SK-N-SH (cell line): ENCODE measurements at regions not wholly inside any gene's neighbourhood (a gene's known extent, or its start where the extent isn't known, plus 50 kb on each side); places are given as distances from the start of the nearest gene placed in this dataset.

ENCODE experiments used
- CTCF ChIA-PET: fragments of 300-600, 350-600 bp; formaldehyde crosslinking; extraction: SDS; loops from one replicate; lab custom pipeline; 2021; lab: Yijun Ruan, JAX
- POLR2A ChIA-PET: fragments of 350-600 bp; sonication (Branson Sonifier 250); formaldehyde crosslinking; extraction: SDS; loops from one replicate; lab custom pipeline; 2020; ENCODE audit warnings: antibody characterized with exemption, inconsistent platforms; lab: Yijun Ruan, JAX
- DNase-seq: peaks from one replicate; pipeline ENCODE4 v3.0.0; 2012
- H2AFZ ChIP-seq: fragments of 200-600 bp; sonication (generic); 2 replicates; pipeline ENCODE4 v1.8.1; 2016; ENCODE audit warnings: antibody characterized with exemption, mild to moderate bottlenecking, low read depth
- H3F3A ChIP-seq: fragments of 200-600 bp; sonication (generic); replicated peaks from 2 replicates; pipeline ENCODE3; 2016; ENCODE audit warnings: antibody characterized with exemption, mild to moderate bottlenecking; ENCODE audit not compliant: insufficient read depth
- H3K27ac ChIP-seq, 2 experiments: fragments of 200-500 bp in 1 of 2; fragments of 200-600 bp in 1 of 2; sonication (Bioruptor generic) in 1 of 2; sonication (generic), shearing (Covaris generic) in 1 of 2; 2 replicates each; pipeline versions ENCODE4 v1.5.1 to v1.6.1; 2014 to 2016; ENCODE audit warnings: low read depth in 2 of 2, inconsistent platforms in 1 of 2, low read length in 1 of 2, mild to moderate bottlenecking in 1 of 2, mixed read lengths in 1 of 2
- H3K27me3 ChIP-seq: fragments of 200-600 bp; sonication (generic), shearing (Covaris generic); 2 replicates; pipeline ENCODE4 v1.6.1; 2016; ENCODE audit warnings: mixed run types; ENCODE audit not compliant: insufficient read depth
- H3K36me3 ChIP-seq, 2 experiments: fragments of 200-500 bp in 1 of 2; fragments of 200-600 bp in 1 of 2; sonication (Bioruptor generic) in 1 of 2; sonication (generic) in 1 of 2; replicated peaks in 1 of 2; 2 replicates each; pipeline versions ENCODE3 to v1.5.1; 2014 to 2016; ENCODE audit warnings: low read length in 1 of 2, mild to moderate bottlenecking in 1 of 2; ENCODE audit not compliant: insufficient read depth in 2 of 2, control insufficient read depth in 1 of 2
- H3K4me1 ChIP-seq, 2 experiments: fragments of 200-500 bp in 1 of 2; fragments of 200-600 bp in 1 of 2; sonication (Bioruptor generic) in 1 of 2; sonication (generic), shearing (Covaris generic) in 1 of 2; 2 replicates each; pipeline versions ENCODE4 v1.5.1 to v1.6.1; 2014 to 2016; ENCODE audit warnings: low read depth in 1 of 2, low read length in 1 of 2, mixed run types in 1 of 2; ENCODE audit not compliant: insufficient read depth in 2 of 2, control insufficient read depth in 1 of 2
- H3K4me2 ChIP-seq: fragments of 200-600 bp; sonication (generic), shearing (Covaris generic); 2 replicates; pipeline ENCODE4 v1.6.1; 2017; ENCODE audit warnings: mixed run types
- H3K4me3 ChIP-seq, 2 experiments: fragments of 200-500 bp in 1 of 2; fragments of 200-600 bp in 1 of 2; sonication (Bioruptor generic) in 1 of 2; sonication (generic), shearing (Covaris generic) in 1 of 2; 2 replicates each; pipeline versions ENCODE4 v1.5.1 to v1.8.1; 2014 to 2016; ENCODE audit warnings: low read depth in 2 of 2, inconsistent platforms in 1 of 2, low read length in 1 of 2, mild to moderate bottlenecking in 1 of 2, mixed read lengths in 1 of 2, moderate library complexity in 1 of 2
- H3K79me2 ChIP-seq: fragments of 200-600 bp; sonication (generic); 2 replicates; pipeline ENCODE4 v1.8.1; 2017; ENCODE audit warnings: mild to moderate bottlenecking; ENCODE audit not compliant: insufficient read depth
- H3K9ac ChIP-seq: fragments of 200-600 bp; sonication (generic); 2 replicates; pipeline ENCODE4 v1.6.1; 2017; ENCODE audit warnings: mixed run types
- H3K9me2 ChIP-seq: fragments of 200-600 bp; sonication (generic); 2 replicates; pipeline ENCODE4 v1.6.1; 2017; ENCODE audit warnings: mixed run types
- H3K9me3 ChIP-seq: fragments of 200-600 bp; sonication (generic); 2 replicates; pipeline ENCODE4 v1.6.1; 2017; ENCODE audit warnings: mixed run types, mild to moderate bottlenecking, moderate library complexity
- H4K20me1 ChIP-seq: fragments of 200-600 bp; sonication (generic); 2 replicates; pipeline ENCODE4 v1.6.1; 2017; ENCODE audit warnings: mild to moderate bottlenecking, mixed run types; ENCODE audit not compliant: insufficient read depth
- CHD2 ChIP-seq: fragments of 150-350 bp; IDR thresholded peaks from 2 replicates; pipeline ENCODE4 v1.6.1; 2018; ENCODE audit warnings: low read length; ENCODE audit not compliant: partially characterized antibody
- EP300 ChIP-seq, 2 experiments: IDR thresholded peaks; 2 replicates each; pipeline versions ENCODE4 v1.4.0 to v1.6.1; 2012; ENCODE audit warnings: borderline replicate concordance in 1 of 2, low read depth in 1 of 2, low read length in 1 of 2
- FOSL2 ChIP-seq: IDR thresholded peaks from 2 replicates; pipeline ENCODE4 v1.4.0; 2012; ENCODE audit warnings: low read depth, mild to moderate bottlenecking, moderate library complexity, borderline replicate concordance
- FOXM1 ChIP-seq: IDR thresholded peaks from 2 replicates; pipeline ENCODE4 v1.4.0; 2012; ENCODE audit warnings: low read depth, mild to moderate bottlenecking
- GATA2 ChIP-seq: sonication (generic); formaldehyde crosslinking; IDR thresholded peaks from 2 replicates; pipeline ENCODE4 v1.5.0; 2020; ENCODE audit warnings: mild to moderate bottlenecking, missing genetic modification reagents
- JUND ChIP-seq: IDR thresholded peaks from 2 replicates; pipeline ENCODE4 v1.4.0; 2012
- RCOR1 ChIP-seq: fragments of 150-350 bp; IDR thresholded peaks from 2 replicates; pipeline ENCODE4 v1.6.1; 2017; ENCODE audit warnings: antibody characterized with exemption, low read length
- SIN3A ChIP-seq: IDR thresholded peaks from 2 replicates; pipeline ENCODE4 v1.6.1; 2012; ENCODE audit warnings: low read depth, mild to moderate bottlenecking, low read length, moderate library complexity, borderline replicate concordance
- SMC3 ChIP-seq: IDR thresholded peaks from 2 replicates; pipeline ENCODE4 v1.6.1; 2012; ENCODE audit warnings: low read depth, low read length, improper control_type of control experiment
- YY1 ChIP-seq: IDR thresholded peaks from 2 replicates; pipeline ENCODE4 v1.4.0; 2012; ENCODE audit warnings: low read depth, mild to moderate bottlenecking
- WGBS: methylation state at CpG from one replicate; pipeline ENCODE4 v1.1.6; 2017; ENCODE audit warnings: low lambda C conversion rate; 5-methylcytosine and 5-hydroxymethylcytosine counted together
- TF ChIP-seq, protein P1 (sequence below): IDR thresholded peaks from 2 replicates; pipeline ENCODE4 v1.4.0; 2012; ENCODE audit warnings: low read depth, borderline replicate concordance
- TF ChIP-seq, protein P2 (sequence below): IDR thresholded peaks from 2 replicates; pipeline ENCODE4; 2012
- TF ChIP-seq, protein P3 (sequence below): IDR thresholded peaks from 2 replicates; pipeline ENCODE4 v1.6.1; 2012; ENCODE audit warnings: mild to moderate bottlenecking, low read depth, low read length, moderate library complexity

DNA sequence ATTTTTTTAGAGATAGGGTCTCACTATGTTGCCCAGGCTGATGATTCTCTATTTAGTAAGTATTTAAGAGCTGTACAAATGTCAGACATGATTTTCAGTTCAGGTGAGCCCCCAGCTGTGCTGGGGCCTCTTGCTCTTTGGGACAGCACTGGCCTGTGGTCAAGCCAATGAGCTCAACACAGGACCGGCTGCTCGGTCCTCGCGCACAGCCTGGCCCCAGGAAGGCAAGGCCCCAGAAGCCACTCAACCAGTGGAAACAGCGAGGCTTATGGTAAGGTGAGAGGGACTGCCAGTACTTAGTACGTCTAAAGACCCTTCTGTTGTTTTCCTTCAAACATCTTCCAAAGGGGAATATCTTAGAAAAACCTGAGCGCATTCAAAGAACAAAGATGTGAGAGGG, 211.8 kb downstream of the SKIDA1 start:
- no peaks in the 10 kb centered on the region for H3K36me3 ChIP-seq
- H3K9me3 ChIP-seq: no peaks in the 10 kb centered on the region
- H3K27ac ChIP-seq: no peak overlapping the region
- CTCF ChIA-PET: interaction anchor here (0.6 kb wide), 1 partner anchor 1261 kb away, joined by 3 read pairs; no protein-coding TSS in a partner anchor
- H2AFZ ChIP-seq: no peak overlapping the region
- WGBS: 97% methylated on average over 7 of the region's 7 CpGs
- H3K9me2 ChIP-seq: no peaks in the 10 kb centered on the region
- no peak for DNase-seq
- H3K4me1 ChIP-seq: peaks cover 3 to 27% of the 10 kb centered on the region in 2 experiments; a peak in 2 of 4 replicates
- no peak overlapping the region for H3K9ac ChIP-seq
- no peaks in the 10 kb centered on the region for H4K20me1 ChIP-seq
- TF ChIP-seq CHD2: no peak
- no peak for TF ChIP-seq SIN3A
- no peak for TF ChIP-seq RCOR1
- no peak for TF ChIP-seq YY1
- TF ChIP-seq SMC3: no peak
- no peak for TF ChIP-seq JUND
- no peak for TF ChIP-seq FOXM1
- TF ChIP-seq FOSL2: no peak
- TF ChIP-seq, protein P1, sequence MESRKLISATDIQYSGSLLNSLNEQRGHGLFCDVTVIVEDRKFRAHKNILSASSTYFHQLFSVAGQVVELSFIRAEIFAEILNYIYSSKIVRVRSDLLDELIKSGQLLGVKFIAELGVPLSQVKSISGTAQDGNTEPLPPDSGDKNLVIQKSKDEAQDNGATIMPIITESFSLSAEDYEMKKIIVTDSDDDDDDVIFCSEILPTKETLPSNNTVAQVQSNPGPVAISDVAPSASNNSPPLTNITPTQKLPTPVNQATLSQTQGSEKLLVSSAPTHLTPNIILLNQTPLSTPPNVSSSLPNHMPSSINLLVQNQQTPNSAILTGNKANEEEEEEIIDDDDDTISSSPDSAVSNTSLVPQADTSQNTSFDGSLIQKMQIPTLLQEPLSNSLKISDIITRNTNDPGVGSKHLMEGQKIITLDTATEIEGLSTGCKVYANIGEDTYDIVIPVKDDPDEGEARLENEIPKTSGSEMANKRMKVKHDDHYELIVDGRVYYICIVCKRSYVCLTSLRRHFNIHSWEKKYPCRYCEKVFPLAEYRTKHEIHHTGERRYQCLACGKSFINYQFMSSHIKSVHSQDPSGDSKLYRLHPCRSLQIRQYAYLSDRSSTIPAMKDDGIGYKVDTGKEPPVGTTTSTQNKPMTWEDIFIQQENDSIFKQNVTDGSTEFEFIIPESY: no peak
- no peak for TF ChIP-seq EP300 (IDR thresholded peaks at IDR 0.05; ENCODE audit: borderline replicate concordance in 1 of 2, low read depth in 1 of 2, low read length in 1 of 2)
- no peak for TF ChIP-seq GATA2 (CRISPR knock-in tag)
- TF ChIP-seq, protein P2, sequence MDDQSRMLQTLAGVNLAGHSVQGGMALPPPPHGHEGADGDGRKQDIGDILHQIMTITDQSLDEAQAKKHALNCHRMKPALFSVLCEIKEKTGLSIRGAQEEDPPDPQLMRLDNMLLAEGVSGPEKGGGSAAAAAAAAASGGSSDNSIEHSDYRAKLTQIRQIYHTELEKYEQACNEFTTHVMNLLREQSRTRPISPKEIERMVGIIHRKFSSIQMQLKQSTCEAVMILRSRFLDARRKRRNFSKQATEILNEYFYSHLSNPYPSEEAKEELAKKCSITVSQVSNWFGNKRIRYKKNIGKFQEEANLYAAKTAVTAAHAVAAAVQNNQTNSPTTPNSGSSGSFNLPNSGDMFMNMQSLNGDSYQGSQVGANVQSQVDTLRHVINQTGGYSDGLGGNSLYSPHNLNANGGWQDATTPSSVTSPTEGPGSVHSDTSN: no peak
- TF ChIP-seq, protein P3, sequence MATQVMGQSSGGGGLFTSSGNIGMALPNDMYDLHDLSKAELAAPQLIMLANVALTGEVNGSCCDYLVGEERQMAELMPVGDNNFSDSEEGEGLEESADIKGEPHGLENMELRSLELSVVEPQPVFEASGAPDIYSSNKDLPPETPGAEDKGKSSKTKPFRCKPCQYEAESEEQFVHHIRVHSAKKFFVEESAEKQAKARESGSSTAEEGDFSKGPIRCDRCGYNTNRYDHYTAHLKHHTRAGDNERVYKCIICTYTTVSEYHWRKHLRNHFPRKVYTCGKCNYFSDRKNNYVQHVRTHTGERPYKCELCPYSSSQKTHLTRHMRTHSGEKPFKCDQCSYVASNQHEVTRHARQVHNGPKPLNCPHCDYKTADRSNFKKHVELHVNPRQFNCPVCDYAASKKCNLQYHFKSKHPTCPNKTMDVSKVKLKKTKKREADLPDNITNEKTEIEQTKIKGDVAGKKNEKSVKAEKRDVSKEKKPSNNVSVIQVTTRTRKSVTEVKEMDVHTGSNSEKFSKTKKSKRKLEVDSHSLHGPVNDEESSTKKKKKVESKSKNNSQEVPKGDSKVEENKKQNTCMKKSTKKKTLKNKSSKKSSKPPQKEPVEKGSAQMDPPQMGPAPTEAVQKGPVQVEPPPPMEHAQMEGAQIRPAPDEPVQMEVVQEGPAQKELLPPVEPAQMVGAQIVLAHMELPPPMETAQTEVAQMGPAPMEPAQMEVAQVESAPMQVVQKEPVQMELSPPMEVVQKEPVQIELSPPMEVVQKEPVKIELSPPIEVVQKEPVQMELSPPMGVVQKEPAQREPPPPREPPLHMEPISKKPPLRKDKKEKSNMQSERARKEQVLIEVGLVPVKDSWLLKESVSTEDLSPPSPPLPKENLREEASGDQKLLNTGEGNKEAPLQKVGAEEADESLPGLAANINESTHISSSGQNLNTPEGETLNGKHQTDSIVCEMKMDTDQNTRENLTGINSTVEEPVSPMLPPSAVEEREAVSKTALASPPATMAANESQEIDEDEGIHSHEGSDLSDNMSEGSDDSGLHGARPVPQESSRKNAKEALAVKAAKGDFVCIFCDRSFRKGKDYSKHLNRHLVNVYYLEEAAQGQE: no peak
- TF ChIP-seq, all 33 proteins: peak for 0
- Histone ChIP-seq H3K79me2 (no peaks in the 10 kb centered on the region), H3K4me3 (no peak overlapping the region), H3K4me2 (no peak overlapping the region), H3K27me3 (no peaks in the 10 kb centered on the region), H3F3A (peaks cover 15% of the 10 kb centered on the region)
- POLR2A ChIA-PET: no interaction called here
